Neural cell (in vitro differentiated cells): ENCODE measurements at regions not wholly inside any gene's neighbourhood (a gene's known extent, or its start where the extent isn't known, plus 50 kb on each side); places are given as distances from the start of the nearest gene placed in this dataset.

Experiments used
- H2AFZ ChIP-seq: fragments of 200-600, 300-800 bp; sonication (generic), shearing (Covaris generic); 2 replicates; pipeline ENCODE4 v1.6.0; 2014; ENCODE audit warnings: low read depth, mild to moderate bottlenecking, antibody characterized with exemption, low read length, moderate library complexity
- H3F3A ChIP-seq: fragments of 200-600 bp; shearing (Covaris generic); 2 replicates; pipeline ENCODE4 v1.6.1; 2016; ENCODE audit warnings: mild to moderate bottlenecking, moderate library complexity, mixed read lengths, antibody characterized with exemption, low read length; ENCODE audit not compliant: insufficient read depth, poor library complexity, severe bottlenecking
- H3K27ac ChIP-seq: fragments of 200-600, 300-800 bp; sonication (generic), shearing (Covaris generic); 2 replicates; pipeline ENCODE4 v1.5.1; 2014; ENCODE audit warnings: mild to moderate bottlenecking, low read length, moderate library complexity
- H3K27me3 ChIP-seq: fragments of 300-800, 200-600 bp; sonication (generic), shearing (Covaris generic); 2 replicates; pipeline ENCODE4 v1.6.0; 2014; ENCODE audit warnings: mild to moderate bottlenecking, low read depth, low read length, moderate library complexity; ENCODE audit not compliant: insufficient read depth
- H3K36me3 ChIP-seq: fragments of 300-800, 200-600 bp; sonication (generic), shearing (Covaris generic); 2 replicates; pipeline ENCODE4 v1.5.1; 2014; ENCODE audit warnings: mild to moderate bottlenecking, antibody characterized with exemption, low read length, moderate library complexity; ENCODE audit not compliant: insufficient read depth
- H3K4me2 ChIP-seq: fragments of 300-800, 200-600 bp; sonication (generic), shearing (Covaris generic); 2 replicates; pipeline ENCODE4 v1.6.0; 2014; ENCODE audit warnings: mild to moderate bottlenecking, low read length
- H3K4me3 ChIP-seq: fragments of 300-800, 200-600 bp; sonication (generic), shearing (Covaris generic); 2 replicates; pipeline ENCODE4 v1.5.1; 2014; ENCODE audit warnings: mild to moderate bottlenecking, low read length, moderate library complexity
- H3K79me2 ChIP-seq: fragments of 200-600 bp; shearing (Covaris generic); replicated peaks from 2 replicates; pipeline ENCODE4 v1.6.0; 2014; ENCODE audit warnings: mild to moderate bottlenecking, low read length, moderate library complexity; ENCODE audit not compliant: insufficient read depth
- H3K9ac ChIP-seq: fragments of 300-800, 200-600 bp; sonication (generic), shearing (Covaris generic); 2 replicates; pipeline ENCODE4 v1.6.1; 2016; ENCODE audit warnings: mild to moderate bottlenecking, low read length, mixed read lengths
- H3K9me2 ChIP-seq: fragments of 200-600 bp; shearing (Covaris generic); 2 replicates; pipeline ENCODE4 v1.6.1; 2016; ENCODE audit warnings: mild to moderate bottlenecking, low read length, mixed read lengths; ENCODE audit not compliant: insufficient read depth
- H3K9me3 ChIP-seq: fragments of 200-600, 300-800 bp; sonication (generic), shearing (Covaris generic); 2 replicates; pipeline ENCODE4 v1.6.1; 2016; ENCODE audit warnings: mild to moderate bottlenecking, mixed run types, low read length, moderate library complexity, mixed read lengths
- H4K20me1 ChIP-seq: fragments of 200-600 bp; shearing (Covaris generic); 2 replicates; pipeline ENCODE4 v1.6.1; 2016; ENCODE audit warnings: mild to moderate bottlenecking, mixed run types; ENCODE audit not compliant: insufficient read depth
- CTCF ChIP-seq: fragments of 450-650 bp; IDR thresholded peaks from 2 replicates; pipeline ENCODE4 v1.5.1; 2014; ENCODE audit warnings: antibody characterized with exemption, mild to moderate bottlenecking, moderate library complexity; ENCODE audit not compliant: poor library complexity, severe bottlenecking
- EP300 ChIP-seq: fragments of 450-650 bp; conservative IDR thresholded peaks from 2 replicates; pipeline ENCODE4 v1.6.1; 2014; ENCODE audit warnings: antibody characterized with exemption, mild to moderate bottlenecking, moderate library complexity; ENCODE audit not compliant: poor library complexity, severe bottlenecking
- EZH2 ChIP-seq: fragments of 200-600, 300-800 bp; shearing (Covaris generic), sonication (generic); IDR thresholded peaks from 2 replicates; pipeline ENCODE4 v1.6.1; 2014; ENCODE audit warnings: antibody characterized with exemption, low read length, borderline replicate concordance, mild to moderate bottlenecking; ENCODE audit not compliant: insufficient read depth, poor library complexity, severe bottlenecking
- MXI1 ChIP-seq: fragments of 450-650 bp; conservative IDR thresholded peaks from 2 replicates; pipeline ENCODE4 v1.6.1; 2014; ENCODE audit warnings: antibody characterized with exemption, mild to moderate bottlenecking; ENCODE audit not compliant: poor library complexity, severe bottlenecking
- POLR2AphosphoS5 ChIP-seq: IDR thresholded peaks from 2 replicates; pipeline ENCODE4 v1.6.1; 2012
- RAD21 ChIP-seq: fragments of 450-650 bp; conservative IDR thresholded peaks from 2 replicates; pipeline ENCODE4 v1.6.1; 2014; ENCODE audit warnings: antibody characterized with exemption, mild to moderate bottlenecking, moderate library complexity
- REST ChIP-seq: IDR thresholded peaks from 2 replicates; pipeline ENCODE4 v1.6.1; 2012; ENCODE audit warnings: borderline replicate concordance
- SMC3 ChIP-seq: fragments of 450-650 bp; conservative IDR thresholded peaks from 2 replicates; pipeline ENCODE4 v1.6.1; 2014; ENCODE audit warnings: antibody characterized with exemption, mild to moderate bottlenecking, moderate library complexity; ENCODE audit not compliant: poor library complexity
- TAF1 ChIP-seq: IDR thresholded peaks from 2 replicates; pipeline ENCODE4 v1.6.1; 2012; ENCODE audit warnings: low read depth

- Histone ChIP-seq H3K9ac (no peak overlapping the region), H4K20me1 (no peaks in the 10 kb centered on the region), H2AFZ (no peak overlapping the region), H3K27ac (no peak overlapping the region), H3K4me3 (no peak overlapping the region), H3K36me3 (no peaks in the 10 kb centered on the region), H3K9me3 (no peaks in the 10 kb centered on the region), H3K79me2 (no peaks in the 10 kb centered on the region), H3K27me3 (no peaks in the 10 kb centered on the region), H3F3A (no peaks in the 10 kb centered on the region), H3K4me2 (no peak overlapping the region), H3K9me2 (no peaks in the 10 kb centered on the region)
- no peak for TF ChIP-seq EZH2
- no peak for TF ChIP-seq POLR2AphosphoS5
- TF ChIP-seq MXI1: no peak
Observed at GRCh38 chrY:18904296-18904695, 130.8 kb upstream of the HSFY2 start.

GRCh38 chrY:18891994-18892393 lies 118.5 kb upstream of the HSFY2 start:
- H3K27ac ChIP-seq: no peak overlapping the region
- H3K27me3 ChIP-seq: no peaks in the 10 kb centered on the region
- H3K4me2 ChIP-seq: no peak overlapping the region
- no peaks in the 10 kb centered on the region for H4K20me1 ChIP-seq
- no peak overlapping the region for H3K4me3 ChIP-seq
- no peaks in the 10 kb centered on the region for H3K9me3 ChIP-seq
- H3K79me2 ChIP-seq: no peaks in the 10 kb centered on the region
- no peak overlapping the region for H2AFZ ChIP-seq
- no peaks in the 10 kb centered on the region for H3F3A ChIP-seq
- H3K9ac ChIP-seq: no peak overlapping the region
- TF ChIP-seq RAD21 (no peak), EP300 (no peak), EZH2 (no peak)
- H3K36me3 ChIP-seq: no peaks in the 10 kb centered on the region
- H3K9me2 ChIP-seq: no peaks in the 10 kb centered on the region

- no peak overlapping the region for H3K4me3 ChIP-seq
- H3K79me2 ChIP-seq: no peaks in the 10 kb centered on the region
- no peak overlapping the region for H3K4me2 ChIP-seq
- no peaks in the 10 kb centered on the region for H3F3A ChIP-seq
- no peak overlapping the region for H2AFZ ChIP-seq
- H3K9me2 ChIP-seq: no peaks in the 10 kb centered on the region
- H3K36me3 ChIP-seq: no peaks in the 10 kb centered on the region
- H4K20me1 ChIP-seq: no peaks in the 10 kb centered on the region
- no peak overlapping the region for H3K27ac ChIP-seq
- no peaks in the 10 kb centered on the region for H3K9me3 ChIP-seq
- no peaks in the 10 kb centered on the region for H3K27me3 ChIP-seq
- H3K9ac ChIP-seq: no peak overlapping the region
- TF ChIP-seq RAD21: no peak
- no peak for TF ChIP-seq TAF1
- TF ChIP-seq POLR2AphosphoS5: no peak
- no peak for TF ChIP-seq REST
- no peak for TF ChIP-seq SMC3
- no peak for TF ChIP-seq EP300
- no peak for TF ChIP-seq CTCF
- no peak for TF ChIP-seq EZH2
- TF ChIP-seq MXI1: no peak
Observed at GRCh38 chrY:18889548-18889947, 116.0 kb upstream of the HSFY2 start.
